Left lobe of liver (tissue), 2 donors: ENCODE measurements at regions not wholly inside any gene's neighbourhood (a gene's known extent, or its start where the extent isn't known, plus 50 kb on each side); places are given as distances from the start of the nearest gene placed in this dataset.

Experiments
- ATAC-seq: fragments of 200-7000 bp; cut with Tn5 transposase; one replicate; pipeline ENCODE4 v1.9.1; 2020; ENCODE audit warnings: mild to moderate bottlenecking, moderate library complexity
- DNase-seq: peaks from one replicate; pipeline ENCODE4 v3.0.0-alpha.2; 2020; ENCODE audit warnings: low spot score
- donor health status: DM: no; HTN: no; CAD: no; lungs with moderate emphysema.
- donor health status: DM: no; HTN: yes; CAD: no.

- no peak for DNase-seq
- ATAC-seq = peak; percentile 86
Measured at GRCh38 chr2:54360055-54360792, 95.9 kb upstream of the SPTBN1 start.

GRCh38 chr2:54364409-54364808, 91.7 kb upstream of the SPTBN1 start:
- DNase-seq (no peak), ATAC-seq (no peak)

- DNase-seq (no peak), ATAC-seq (no peak)
Measured at GRCh38 chr2:54365661-54366060, 90.5 kb upstream of the SPTBN1 start.

- DNase-seq (no peak), ATAC-seq (no peak)
Measured at GRCh38 chr2:54366487-54367280, 89.4 kb upstream of the SPTBN1 start.

- no peak for DNase-seq
- no peak for ATAC-seq
Measured at GRCh38 chr2:54370405-54371104, 85.6 kb upstream of the SPTBN1 start.

GRCh38 chr2:54371460-54372065, 84.6 kb upstream of the SPTBN1 start:
- no peak for ATAC-seq
- DNase-seq = no peak

- ATAC-seq (no peak), DNase-seq (no peak)
Measured at GRCh38 chr2:54372361-54372760, 83.8 kb upstream of the SPTBN1 start.

GRCh38 chr2:54373855-54374254, 82.3 kb upstream of the SPTBN1 start:
- no peak for ATAC-seq
- DNase-seq = no peak

- no peak for ATAC-seq
- DNase-seq = no peak
Measured at GRCh38 chr2:54374591-54375364, 81.3 kb upstream of the SPTBN1 start.

- ATAC-seq (no peak), DNase-seq (no peak)
Measured at GRCh38 chr2:54377451-54377850, 78.7 kb upstream of the SPTBN1 start.

GRCh38 chr2:54377901-54378493, 78.1 kb upstream of the SPTBN1 start:
- no peak for DNase-seq
- ATAC-seq = no peak

- DNase-seq = no peak
- no peak for ATAC-seq
Measured at GRCh38 chr2:54380670-54381069, 75.5 kb upstream of the SPTBN1 start.

GRCh38 chr2:54381293-54381692, 74.8 kb upstream of the SPTBN1 start:
- ATAC-seq (no peak), DNase-seq (no peak)

- DNase-seq (no peak), ATAC-seq (no peak)
Measured at GRCh38 chr2:54382601-54383000, 73.5 kb upstream of the SPTBN1 start.

GRCh38 chr2:54384301-54385203, 71.6 kb upstream of the SPTBN1 start:
- DNase-seq = no peak
- no peak for ATAC-seq

- no peak for ATAC-seq
- DNase-seq = no peak
Measured at GRCh38 chr2:54385271-54385670, 70.9 kb upstream of the SPTBN1 start.

GRCh38 chr2:54386585-54386984, 69.5 kb upstream of the SPTBN1 start:
- no peak for ATAC-seq
- no peak for DNase-seq

GRCh38 chr2:54387059-54387991, 68.8 kb upstream of the SPTBN1 start:
- peak; percentile 54 for ATAC-seq
- DNase-seq = no peak
